ENCODE measurements at regions not wholly inside any gene's neighbourhood (a gene's known extent, or its start where the extent isn't known, plus 50 kb on each side); places are given as distances from the start of the nearest gene placed in this dataset.

DNA sequence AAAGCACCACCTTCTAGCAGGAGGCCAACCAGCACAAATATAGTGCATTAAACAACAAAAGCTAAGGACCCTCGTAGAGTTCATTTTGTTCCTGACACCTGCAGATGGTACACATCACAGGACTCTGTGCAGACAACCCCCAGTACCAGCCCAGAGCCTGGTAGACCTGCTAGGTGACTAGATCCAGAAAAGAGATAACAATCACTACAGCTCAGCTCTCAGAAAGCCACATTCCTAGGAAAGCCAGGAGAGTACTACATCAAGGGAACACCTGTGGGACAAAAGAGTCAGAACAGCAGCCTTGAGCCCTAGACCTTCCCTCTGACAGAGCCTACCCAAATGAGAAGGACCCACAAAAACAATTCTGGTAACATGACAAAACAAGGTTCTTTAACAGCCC lies 344.7 kb upstream of the PTBP2 start:
- no peak for TF ChIP-seq EZH2phosphoT487 (IDR thresholded peaks at IDR 0.05; ENCODE audit: low read depth)
- TF ChIP-seq, protein P1, sequence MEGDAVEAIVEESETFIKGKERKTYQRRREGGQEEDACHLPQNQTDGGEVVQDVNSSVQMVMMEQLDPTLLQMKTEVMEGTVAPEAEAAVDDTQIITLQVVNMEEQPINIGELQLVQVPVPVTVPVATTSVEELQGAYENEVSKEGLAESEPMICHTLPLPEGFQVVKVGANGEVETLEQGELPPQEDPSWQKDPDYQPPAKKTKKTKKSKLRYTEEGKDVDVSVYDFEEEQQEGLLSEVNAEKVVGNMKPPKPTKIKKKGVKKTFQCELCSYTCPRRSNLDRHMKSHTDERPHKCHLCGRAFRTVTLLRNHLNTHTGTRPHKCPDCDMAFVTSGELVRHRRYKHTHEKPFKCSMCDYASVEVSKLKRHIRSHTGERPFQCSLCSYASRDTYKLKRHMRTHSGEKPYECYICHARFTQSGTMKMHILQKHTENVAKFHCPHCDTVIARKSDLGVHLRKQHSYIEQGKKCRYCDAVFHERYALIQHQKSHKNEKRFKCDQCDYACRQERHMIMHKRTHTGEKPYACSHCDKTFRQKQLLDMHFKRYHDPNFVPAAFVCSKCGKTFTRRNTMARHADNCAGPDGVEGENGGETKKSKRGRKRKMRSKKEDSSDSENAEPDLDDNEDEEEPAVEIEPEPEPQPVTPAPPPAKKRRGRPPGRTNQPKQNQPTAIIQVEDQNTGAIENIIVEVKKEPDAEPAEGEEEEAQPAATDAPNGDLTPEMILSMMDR (IDR thresholded peaks at IDR 0.05; ENCODE audit: low read depth, low read length), result no peak
- no peaks in the 10 kb centered on the region for H4K20me1 ChIP-seq (ENCODE audit: insufficient read depth, low read length)
- 0 out of 2 replicates have a peak, but pooled peaks cover 3% of the 10 kb centered on the region for H3K4me1 ChIP-seq (ENCODE audit: low read length)
- H3K79me2 ChIP-seq (ENCODE audit: low read length), result no peaks in the 10 kb centered on the region
- H3K27me3 ChIP-seq (ENCODE audit: low read depth, low read length), result no peaks in the 10 kb centered on the region
- no peak overlapping the region for H3K9ac ChIP-seq (ENCODE audit: low read length)
- H2AFZ ChIP-seq (ENCODE audit: low read depth, low read length), result no peak overlapping the region
- no peaks in the 10 kb centered on the region for H3K36me3 ChIP-seq (replicated peaks; ENCODE audit: low read depth, low read length)
- no peak overlapping the region for H3K4me2 ChIP-seq (ENCODE audit: low read length)
- no peak overlapping the region for H3K27ac ChIP-seq (ENCODE audit: low read length)
- H3K9me3 ChIP-seq (ENCODE audit: insufficient read depth, low read length), result no peaks in the 10 kb centered on the region
- H3K4me3 ChIP-seq (ENCODE audit: low read length), result no peak overlapping the region

DNA sequence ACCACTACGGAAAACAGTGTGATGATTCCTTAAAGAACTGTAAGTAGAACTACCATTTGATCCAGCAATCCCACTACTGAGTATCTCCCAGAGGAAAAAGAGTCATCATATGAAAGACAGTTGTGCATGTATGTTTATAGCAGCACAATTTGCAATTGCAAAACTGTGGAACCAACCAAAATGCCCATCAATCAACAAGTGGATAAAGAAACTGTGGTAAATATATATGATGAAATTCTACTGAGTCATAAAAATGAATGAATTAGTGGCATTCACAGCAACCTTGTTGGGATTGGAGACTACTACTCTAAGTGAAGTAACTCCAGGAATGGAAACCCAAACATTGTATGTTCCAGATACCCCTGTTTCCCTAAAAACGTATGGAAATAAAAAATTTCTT lies 337.0 kb upstream of the PTBP2 start:
- no peaks in the 10 kb centered on the region for H4K20me1 ChIP-seq (ENCODE audit: insufficient read depth, low read length)
- H3K27ac ChIP-seq (ENCODE audit: low read length), result no peak overlapping the region
- H3K79me2 ChIP-seq (ENCODE audit: low read length), result no peaks in the 10 kb centered on the region
- no peak overlapping the region for H2AFZ ChIP-seq (ENCODE audit: low read depth, low read length)
- H3K9me3 ChIP-seq (ENCODE audit: insufficient read depth, low read length), result no peaks in the 10 kb centered on the region
- H3K9ac ChIP-seq (ENCODE audit: low read length), result no peak overlapping the region
- no peaks in the 10 kb centered on the region for H3K27me3 ChIP-seq (ENCODE audit: low read depth, low read length)
- no peak overlapping the region for H3K4me2 ChIP-seq (ENCODE audit: low read length)
- H3K36me3 ChIP-seq (replicated peaks; ENCODE audit: low read depth, low read length), result no peaks in the 10 kb centered on the region
- H3K4me3 ChIP-seq (ENCODE audit: low read length), result no peak overlapping the region
- no peak for TF ChIP-seq EZH2phosphoT487 (IDR thresholded peaks at IDR 0.05; ENCODE audit: low read depth)
- TF ChIP-seq, protein P1 (IDR thresholded peaks at IDR 0.05; ENCODE audit: low read depth, low read length), result no peak
- no peaks in the 10 kb centered on the region for H3K4me1 ChIP-seq (ENCODE audit: low read length)

DNA sequence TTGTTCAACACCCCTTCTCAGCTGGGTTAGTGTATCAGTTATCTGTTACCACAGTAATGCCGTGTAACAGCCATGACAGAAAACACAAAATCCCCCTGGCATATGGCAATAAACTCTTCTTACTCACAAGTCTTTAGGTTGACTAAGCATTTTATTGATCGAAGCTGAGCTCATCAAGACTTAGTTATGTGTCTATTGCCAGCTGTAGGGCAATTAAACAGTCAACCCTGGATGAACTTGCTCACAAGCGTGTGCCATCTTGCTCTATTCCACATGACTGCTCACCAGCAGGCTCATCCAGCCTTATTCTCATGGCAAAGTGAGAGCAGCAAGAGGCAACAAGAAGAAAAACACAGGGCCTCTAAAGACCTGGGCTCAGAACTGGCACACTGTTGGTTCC lies 333.8 kb upstream of the PTBP2 start:
- H3K4me3 ChIP-seq (ENCODE audit: low read length), result no peak overlapping the region
- TF ChIP-seq EZH2phosphoT487 (IDR thresholded peaks at IDR 0.05; ENCODE audit: low read depth), result no peak
- TF ChIP-seq, protein P1 (IDR thresholded peaks at IDR 0.05; ENCODE audit: low read depth, low read length), result no peak
- H3K36me3 ChIP-seq (replicated peaks; ENCODE audit: low read depth, low read length), result no peaks in the 10 kb centered on the region
- H3K4me2 ChIP-seq (ENCODE audit: low read length), result no peak overlapping the region
- H3K27me3 ChIP-seq (ENCODE audit: low read depth, low read length), result no peaks in the 10 kb centered on the region
- no peaks in the 10 kb centered on the region for H3K79me2 ChIP-seq (ENCODE audit: low read length)
- no peak overlapping the region for H2AFZ ChIP-seq (ENCODE audit: low read depth, low read length)
- H3K4me1 ChIP-seq (ENCODE audit: low read length), result peaks cover 5% of the 10 kb centered on the region
- no peak overlapping the region for H3K9ac ChIP-seq (ENCODE audit: low read length)
- H3K9me3 ChIP-seq (ENCODE audit: insufficient read depth, low read length), result no peaks in the 10 kb centered on the region
- no peaks in the 10 kb centered on the region for H4K20me1 ChIP-seq (ENCODE audit: insufficient read depth, low read length)
- no peak overlapping the region for H3K27ac ChIP-seq (ENCODE audit: low read length)

DNA sequence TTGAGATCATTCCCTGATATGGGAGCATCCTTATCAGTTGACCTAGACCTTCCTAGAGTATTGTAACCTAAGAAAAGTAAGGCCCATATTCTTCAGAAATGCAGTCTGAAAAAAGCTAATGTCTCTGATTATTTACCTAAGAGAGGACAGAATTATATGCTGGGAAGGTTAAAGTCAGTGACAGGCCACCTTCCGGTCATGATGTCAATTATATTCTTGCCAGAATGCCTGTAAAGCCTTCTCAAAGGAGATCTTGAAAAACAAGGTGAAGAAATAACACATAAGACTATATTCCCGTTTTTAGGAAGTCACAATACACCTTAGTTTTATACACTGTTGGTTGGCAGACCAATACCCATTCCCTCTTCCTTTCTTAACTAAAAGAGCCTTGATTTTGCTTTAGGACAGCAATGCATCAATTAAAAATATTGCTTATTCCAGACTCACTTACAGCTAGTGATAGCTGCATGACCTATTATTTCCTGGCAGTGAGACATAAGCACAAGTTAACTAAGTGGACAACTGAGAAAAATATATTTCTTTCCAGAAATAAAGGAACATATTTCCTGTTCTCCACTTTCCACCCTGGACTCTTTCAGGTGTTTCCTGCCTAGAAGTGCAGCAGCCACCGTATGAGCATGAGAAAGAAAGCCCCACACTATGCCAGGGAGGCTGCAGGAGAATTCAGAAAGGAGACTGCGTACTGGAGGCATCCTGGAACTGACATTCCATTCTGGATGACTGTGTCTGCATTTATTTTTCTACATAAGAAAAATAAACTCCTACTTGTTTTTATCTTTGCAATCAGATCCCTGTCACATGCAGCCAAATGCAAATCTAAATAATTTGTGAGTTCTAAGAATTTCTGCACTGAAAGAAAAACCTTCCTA lies 332.9 kb upstream of the PTBP2 start:
- H3K4me1 ChIP-seq (ENCODE audit: low read length), result peaks cover 7% of the 10 kb centered on the region
- H3K9me3 ChIP-seq (ENCODE audit: insufficient read depth, low read length), result no peaks in the 10 kb centered on the region
- no peaks in the 10 kb centered on the region for H3K79me2 ChIP-seq (ENCODE audit: low read length)
- no peak overlapping the region for H3K9ac ChIP-seq (ENCODE audit: low read length)
- no peak overlapping the region for H3K27ac ChIP-seq (ENCODE audit: low read length)
- H3K4me2 ChIP-seq (ENCODE audit: low read length), result no peak overlapping the region
- H3K4me3 ChIP-seq (ENCODE audit: low read length), result no peak overlapping the region
- H3K27me3 ChIP-seq (ENCODE audit: low read depth, low read length), result no peaks in the 10 kb centered on the region
- no peak overlapping the region for H2AFZ ChIP-seq (ENCODE audit: low read depth, low read length)
- no peaks in the 10 kb centered on the region for H4K20me1 ChIP-seq (ENCODE audit: insufficient read depth, low read length)
- no peaks in the 10 kb centered on the region for H3K36me3 ChIP-seq (replicated peaks; ENCODE audit: low read depth, low read length)
- TF ChIP-seq, protein P1 (IDR thresholded peaks at IDR 0.05; ENCODE audit: low read depth, low read length), result no peak
- TF ChIP-seq EZH2phosphoT487 (IDR thresholded peaks at IDR 0.05; ENCODE audit: low read depth), result no peak
